ENCODE measurements at regions not wholly inside any gene's neighbourhood (a gene's known extent, or its start where the extent isn't known, plus 50 kb on each side); places are given as distances from the start of the nearest gene placed in this dataset.

DNA sequence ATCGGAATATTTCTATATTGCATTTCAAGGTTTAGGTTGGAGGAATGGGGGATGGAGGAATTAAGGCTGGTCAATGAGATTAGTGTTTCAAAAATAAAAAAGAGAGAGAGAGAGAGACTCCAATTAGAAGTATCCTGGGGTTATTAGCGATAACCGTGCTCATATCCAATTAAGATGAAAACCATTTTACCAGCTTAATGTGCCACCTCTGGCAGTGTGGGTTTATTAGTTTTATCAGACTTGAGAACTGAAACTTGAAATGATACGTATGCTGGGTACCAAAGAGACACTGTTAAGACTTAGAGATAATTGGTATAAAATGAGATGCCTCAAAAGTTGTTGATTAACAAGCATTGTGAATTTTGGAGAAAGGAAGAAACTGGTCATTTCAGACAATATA is 251.5 kb upstream of the NR2F2 start:
- Histone ChIP-seq H3K27me3 (ENCODE audit: insufficient read depth, poor library complexity, severe bottlenecking) (no peaks in the 10 kb centered on the region), H3K27ac (ENCODE audit: poor library complexity, severe bottlenecking) (no peak overlapping the region), H3K9me3 (ENCODE audit: severe bottlenecking) (no peaks in the 10 kb centered on the region), H3K4me1 (ENCODE audit: insufficient read depth, poor library complexity, severe bottlenecking) (no peaks in the 10 kb centered on the region), H3K36me3 (ENCODE audit: low read depth) (no peaks in the 10 kb centered on the region), H3K4me3 (ENCODE audit: severe bottlenecking) (no peak overlapping the region)
- ATAC-seq (ENCODE audit: low read depth) = no peak
- no peak for DNase-seq (ENCODE audit: low spot score)
- TF ChIP-seq CTCF (IDR thresholded peaks at IDR 0.05; ENCODE audit: poor library complexity, severe bottlenecking) = no peak

- Histone ChIP-seq H3K9me3 (ENCODE audit: severe bottlenecking) (no peaks in the 10 kb centered on the region), H3K4me3 (ENCODE audit: severe bottlenecking) (no peak overlapping the region), H3K36me3 (ENCODE audit: low read depth) (no peaks in the 10 kb centered on the region), H3K27me3 (ENCODE audit: insufficient read depth, poor library complexity, severe bottlenecking) (no peaks in the 10 kb centered on the region), H3K27ac (ENCODE audit: poor library complexity, severe bottlenecking) (no peak overlapping the region), H3K4me1 (ENCODE audit: insufficient read depth, poor library complexity, severe bottlenecking) (no peaks in the 10 kb centered on the region)
- no peak for DNase-seq (ENCODE audit: low spot score)
- ATAC-seq (ENCODE audit: low read depth) = no peak
- no peak for TF ChIP-seq CTCF (IDR thresholded peaks at IDR 0.05; ENCODE audit: poor library complexity, severe bottlenecking)
Observed at GRCh38 chr15:96079882-96080281, 250.6 kb upstream of the NR2F2 start.

- TF ChIP-seq CTCF (IDR thresholded peaks at IDR 0.05; ENCODE audit: poor library complexity, severe bottlenecking) = no peak
- H3K36me3 ChIP-seq (ENCODE audit: low read depth) = no peaks in the 10 kb centered on the region
- H3K4me3 ChIP-seq (ENCODE audit: severe bottlenecking) = no peak overlapping the region
- H3K9me3 ChIP-seq (ENCODE audit: severe bottlenecking) = no peaks in the 10 kb centered on the region
- ATAC-seq (ENCODE audit: low read depth) (no peak), DNase-seq (ENCODE audit: low spot score) (no peak)
- H3K27me3 ChIP-seq (ENCODE audit: insufficient read depth, poor library complexity, severe bottlenecking) = no peaks in the 10 kb centered on the region
- H3K27ac ChIP-seq (ENCODE audit: poor library complexity, severe bottlenecking) = no peak overlapping the region
- no peaks in the 10 kb centered on the region for H3K4me1 ChIP-seq (ENCODE audit: insufficient read depth, poor library complexity, severe bottlenecking)
Observed at GRCh38 chr15:96086164-96086563, 244.3 kb upstream of the NR2F2 start.

GRCh38 chr15:96087180-96087884 is 243.2 kb upstream of the NR2F2 start:
- Histone ChIP-seq H3K4me3 (ENCODE audit: severe bottlenecking) (no peak overlapping the region), H3K36me3 (ENCODE audit: low read depth) (no peaks in the 10 kb centered on the region), H3K9me3 (ENCODE audit: severe bottlenecking) (no peaks in the 10 kb centered on the region), H3K27ac (ENCODE audit: poor library complexity, severe bottlenecking) (no peak overlapping the region), H3K4me1 (ENCODE audit: insufficient read depth, poor library complexity, severe bottlenecking) (no peaks in the 10 kb centered on the region), H3K27me3 (ENCODE audit: insufficient read depth, poor library complexity, severe bottlenecking) (no peaks in the 10 kb centered on the region)
- no peak for TF ChIP-seq CTCF (IDR thresholded peaks at IDR 0.05; ENCODE audit: poor library complexity, severe bottlenecking)
- DNase-seq (ENCODE audit: low spot score) (no peak), ATAC-seq (ENCODE audit: low read depth) (no peak)

DNA sequence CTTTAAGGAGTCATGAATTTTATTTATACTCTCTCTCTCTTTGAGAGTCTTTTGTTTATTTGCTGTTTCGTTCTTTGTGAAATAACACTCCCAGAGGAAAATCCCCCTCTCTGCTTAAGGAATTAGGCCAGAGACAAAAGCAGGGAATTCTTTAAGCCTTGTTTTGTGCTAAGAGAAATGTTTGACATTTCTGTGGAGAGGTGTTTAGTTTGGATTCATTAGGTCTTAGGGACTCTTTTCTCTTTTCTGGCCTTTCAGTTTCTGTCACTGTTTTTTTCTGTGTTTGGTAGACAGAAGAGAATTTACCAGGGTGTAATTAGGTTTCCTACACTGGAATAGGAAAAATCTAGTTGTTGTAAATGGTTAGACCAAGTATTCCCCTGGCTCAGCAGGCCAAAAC is 241.8 kb upstream of the NR2F2 start:
- Histone ChIP-seq H3K36me3 (ENCODE audit: low read depth) (no peaks in the 10 kb centered on the region), H3K9me3 (ENCODE audit: severe bottlenecking) (no peaks in the 10 kb centered on the region), H3K27ac (ENCODE audit: poor library complexity, severe bottlenecking) (no peak overlapping the region), H3K27me3 (ENCODE audit: insufficient read depth, poor library complexity, severe bottlenecking) (no peaks in the 10 kb centered on the region), H3K4me3 (ENCODE audit: severe bottlenecking) (no peak overlapping the region), H3K4me1 (ENCODE audit: insufficient read depth, poor library complexity, severe bottlenecking) (no peaks in the 10 kb centered on the region)
- TF ChIP-seq CTCF (IDR thresholded peaks at IDR 0.05; ENCODE audit: poor library complexity, severe bottlenecking) = no peak
- DNase-seq (ENCODE audit: low spot score) (no peak), ATAC-seq (ENCODE audit: low read depth) (no peak)
